ENCODE measurements at regions not wholly inside any gene's neighbourhood (a gene's known extent, or its start where the extent isn't known, plus 50 kb on each side); places are given as distances from the start of the nearest gene placed in this dataset.

DNA sequence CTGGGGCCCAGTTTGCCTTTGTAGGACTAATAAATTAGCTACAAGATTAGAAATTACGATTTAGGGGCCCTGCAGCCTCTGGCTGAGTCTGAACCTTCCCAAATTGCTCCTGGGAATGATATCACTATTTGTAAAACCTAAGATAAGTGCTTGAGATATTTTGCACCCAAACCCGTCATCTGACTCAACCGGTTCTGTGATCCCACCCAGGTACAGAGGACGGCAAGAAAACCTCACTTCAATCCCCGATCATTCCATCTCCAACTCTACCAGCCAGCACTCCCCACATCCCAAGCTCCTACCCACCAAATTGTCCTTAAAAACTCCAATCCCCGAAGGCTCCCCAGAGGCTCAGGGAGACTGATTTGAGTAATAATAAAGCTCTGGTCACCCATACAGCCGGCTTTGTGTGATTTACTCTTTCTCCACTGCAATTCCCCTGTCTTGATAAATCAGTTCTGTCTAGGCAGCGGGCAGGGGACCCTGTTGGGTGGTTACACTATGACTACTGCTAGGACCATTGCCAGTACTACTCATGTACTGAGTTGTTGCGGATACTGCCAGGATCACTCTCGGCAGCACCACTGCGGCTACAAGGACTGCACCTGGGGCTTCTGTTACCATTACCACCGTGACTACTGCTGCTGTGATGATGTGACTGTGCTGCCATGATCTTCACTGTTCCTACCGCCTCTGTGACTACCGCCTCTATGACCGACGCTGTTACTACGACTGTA lies 73.1 kb downstream of the IRF8 start:
- intact Hi-C loops (cut with DNase I) = no loop called here
- peak in 1 of 10 donors; percentile 18 for DNase-seq

- intact Hi-C loops (cut with DNase I) = no loop called here
These were observed 75.7 kb downstream of the IRF8 start for GRCh38 chr16:85974428-85975375.

DNA sequence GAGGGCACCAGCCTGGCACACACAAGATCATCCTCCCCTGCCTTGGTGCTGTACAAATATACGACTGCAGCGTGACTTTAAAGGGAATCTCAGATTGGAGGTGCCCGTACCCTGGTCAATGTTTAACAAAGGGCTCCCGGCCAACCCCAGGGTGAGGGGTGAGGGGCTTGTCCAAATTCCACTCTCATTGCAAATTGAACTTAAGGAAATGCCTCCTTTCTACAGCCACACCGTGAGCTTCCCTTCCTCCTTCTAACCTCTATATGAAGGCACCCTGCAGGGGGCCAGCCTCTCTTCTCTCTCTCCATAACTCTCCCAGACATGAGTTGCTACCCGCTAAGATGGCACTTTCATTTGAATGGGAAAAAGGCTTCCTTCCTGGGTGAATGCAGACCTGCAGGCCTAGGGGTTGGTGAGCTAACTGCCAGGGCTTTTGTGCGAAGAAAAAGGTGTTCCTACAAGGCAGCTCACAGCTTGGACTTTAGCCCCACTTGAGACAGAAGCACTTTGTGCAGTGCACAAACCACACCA lies 76.6 kb downstream of the IRF8 start:
- DNase-seq = peak in 1 of 10 donors; percentile 39

More at GRCh38 chr16:85974428-85975375, 75.7 kb downstream of the IRF8 start:
- DNase-seq = peak in 1 of 10 donors; percentile 20

DNA sequence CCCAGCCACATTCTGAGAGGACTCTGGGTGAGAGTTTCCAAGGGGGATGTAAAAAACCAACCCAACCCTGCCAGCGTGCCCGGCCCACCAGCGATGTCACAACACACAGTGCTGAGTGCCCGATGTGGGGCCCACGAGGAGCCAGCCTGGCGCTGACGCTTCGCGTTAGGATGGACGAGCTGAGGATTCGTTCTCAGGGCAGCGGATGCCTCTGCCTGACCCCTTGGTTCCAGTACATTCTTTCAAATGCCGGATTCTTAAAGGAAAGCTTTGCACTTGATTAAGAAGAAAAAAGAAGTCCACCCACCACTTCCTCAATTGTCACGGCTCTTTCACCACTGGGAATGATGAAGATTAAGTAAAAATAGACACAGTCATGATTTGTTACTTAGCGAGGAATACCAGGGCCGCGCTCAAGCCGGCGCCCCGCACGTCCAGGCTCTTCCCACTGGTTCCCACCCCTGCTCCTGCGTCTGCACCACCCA lies 79.4 kb downstream of the IRF8 start:
- DNase-seq = peak in 1 of 10 donors; percentile 80
- intact Hi-C loops (cut with DNase I) = no loop called here

More for the DNA sequence above, 76.6 kb downstream of the IRF8 start:
- intact Hi-C loops (cut with DNase I) = no loop called here

DNA sequence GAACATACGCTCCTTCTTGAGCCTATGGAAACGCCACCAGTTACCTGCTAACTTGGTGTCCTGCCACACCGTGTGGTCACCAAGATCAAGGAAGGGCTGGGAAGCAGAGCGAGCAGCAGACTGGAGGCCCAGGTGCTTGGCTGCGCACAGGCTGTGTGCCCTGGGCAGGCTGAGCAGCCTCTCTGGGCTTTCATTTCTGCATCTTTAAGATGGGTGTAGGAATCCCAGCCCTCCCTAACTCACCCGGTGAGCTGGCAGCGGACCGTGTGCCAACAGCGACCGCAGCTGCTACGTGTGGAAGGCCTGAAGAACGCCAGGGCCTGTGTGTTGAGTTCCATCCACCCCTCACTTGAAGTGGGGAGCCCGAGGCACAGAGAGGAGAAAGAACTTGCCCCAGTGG lies 80.0 kb downstream of the IRF8 start:
- DNase-seq = peak in 2 of 10 donors; percentile 11 to 36
- intact Hi-C loops (cut with DNase I) = no loop called here

DNA sequence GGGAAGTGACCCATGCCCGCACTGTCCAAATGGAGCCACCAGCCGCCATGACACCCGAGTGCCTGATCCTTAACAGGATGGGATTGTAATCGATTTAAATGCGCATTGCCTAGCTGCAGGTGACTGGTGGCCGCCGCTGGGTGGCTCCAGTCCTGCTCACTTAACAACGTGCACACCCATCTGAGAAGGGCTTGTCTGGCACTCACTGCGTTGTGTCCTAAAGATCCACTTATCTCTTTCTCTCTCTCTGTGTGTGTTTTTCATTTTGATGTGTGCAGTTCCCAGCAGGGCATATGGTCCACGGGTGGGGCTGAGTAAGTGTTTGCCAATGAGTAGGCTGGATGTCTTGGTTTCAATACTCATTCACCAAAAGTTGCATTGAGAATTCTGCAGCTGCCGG lies 80.6 kb downstream of the IRF8 start:
- intact Hi-C loops (cut with DNase I) = no loop called here
- DNase-seq = peak in 2 of 10 donors; percentile 63 to 84

DNA sequence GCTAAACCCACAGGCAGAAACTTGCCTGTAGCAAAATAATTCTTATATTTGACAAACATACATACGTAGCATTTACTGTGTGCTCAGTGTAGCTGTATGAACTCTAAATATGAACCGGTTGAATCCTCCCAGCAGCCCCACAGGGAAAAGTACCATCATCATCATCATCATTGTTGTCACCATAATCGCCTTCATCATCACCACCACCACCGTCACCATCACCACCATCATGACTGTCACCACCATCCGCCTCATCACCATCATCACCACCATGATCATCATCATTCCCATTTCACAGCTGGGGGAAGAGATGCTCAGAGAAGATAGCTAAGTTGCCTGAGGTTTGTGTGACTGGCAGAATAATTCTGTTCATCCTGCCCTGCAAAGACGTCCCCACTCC lies 81.7 kb downstream of the IRF8 start:
- intact Hi-C loops (cut with DNase I) = no loop called here
- peak in 1 of 10 donors; percentile 26 for DNase-seq

GRCh38 chr16:85981826-85982562 lies 83.0 kb downstream of the IRF8 start:
- intact Hi-C loops (cut with DNase I) = no loop called here
- DNase-seq = peak in 1 of 10 donors; percentile 68

DNA sequence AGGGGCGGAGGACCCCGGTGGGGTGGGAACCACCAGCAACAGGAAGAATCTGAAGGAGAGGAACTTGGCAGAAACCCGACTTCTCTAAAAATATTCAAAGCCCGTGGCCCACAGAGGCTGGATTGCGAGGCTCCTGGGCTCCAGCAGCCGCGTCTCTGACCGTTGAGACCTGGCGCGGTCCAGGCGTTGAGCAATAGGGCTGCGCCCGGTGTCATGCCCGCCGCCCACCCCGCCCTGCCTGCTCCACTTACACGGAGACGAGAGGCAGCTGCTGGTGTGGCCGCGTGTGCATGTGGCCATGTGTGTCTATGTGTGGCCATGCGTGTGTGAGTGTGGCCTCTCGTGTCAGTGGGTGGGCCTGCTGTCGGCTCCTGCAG lies 83.6 kb downstream of the IRF8 start:
- DNase-seq = peak in 2 of 10 donors; percentile 79 to 87
- intact Hi-C loops (cut with DNase I) = no loop called here

DNA sequence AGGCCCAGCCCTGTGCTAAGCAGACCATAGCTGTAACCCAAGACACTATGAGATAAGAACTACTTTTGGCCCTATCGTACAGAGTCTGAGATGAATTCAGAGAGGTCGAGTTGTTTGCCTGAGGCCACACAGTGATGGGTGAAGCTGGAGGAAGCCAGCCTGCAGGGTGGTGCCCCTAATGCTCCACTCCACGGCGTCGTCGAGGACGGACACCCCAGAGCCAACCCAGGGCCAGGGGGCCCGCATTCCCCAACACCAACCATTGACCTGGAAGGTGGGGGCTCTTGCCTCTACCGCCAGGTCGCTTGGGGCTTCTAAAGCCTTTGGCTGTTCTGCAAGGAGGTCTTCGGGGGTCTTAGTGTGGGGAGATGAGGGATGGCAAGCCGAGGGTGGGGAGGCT lies 84.1 kb downstream of the IRF8 start:
- intact Hi-C loops (cut with DNase I) = no loop called here
- DNase-seq = peak in 2 of 10 donors; percentile 43 to 73

DNA sequence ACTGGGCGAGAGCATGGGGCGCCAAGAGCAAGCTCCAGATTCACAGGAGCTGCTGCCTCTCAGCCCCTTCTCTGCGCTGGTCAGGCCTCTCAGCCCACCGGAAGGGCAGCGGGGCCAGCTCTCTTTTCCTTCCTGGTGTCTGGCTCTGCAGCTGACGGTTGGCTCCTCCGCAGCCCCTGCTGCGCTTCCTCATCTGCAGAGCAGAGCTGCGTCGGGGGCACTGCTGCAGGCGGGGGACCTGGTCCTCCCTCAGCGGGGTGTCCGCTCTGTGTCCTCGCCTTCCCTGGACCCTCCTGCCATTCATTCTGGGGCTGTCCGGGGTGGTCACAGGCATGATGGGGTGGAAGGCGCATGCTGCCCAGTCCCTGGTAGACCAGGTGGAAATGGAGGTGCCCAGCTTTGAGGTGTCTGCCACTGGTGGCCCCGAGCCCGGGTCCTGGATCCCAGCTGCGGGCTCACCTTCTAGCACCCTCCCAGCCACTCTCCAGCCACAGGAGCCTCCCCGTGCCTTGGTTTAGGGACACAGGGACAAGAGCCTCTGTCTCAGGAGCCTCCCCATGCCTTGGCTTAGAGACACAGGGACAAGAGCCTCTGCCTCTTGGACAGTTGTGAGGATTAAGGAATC lies 84.8 kb downstream of the IRF8 start:
- peak in 2 of 10 donors; percentile 71 to 82 for DNase-seq
- intact Hi-C loops (cut with DNase I) = no loop called here

DNA sequence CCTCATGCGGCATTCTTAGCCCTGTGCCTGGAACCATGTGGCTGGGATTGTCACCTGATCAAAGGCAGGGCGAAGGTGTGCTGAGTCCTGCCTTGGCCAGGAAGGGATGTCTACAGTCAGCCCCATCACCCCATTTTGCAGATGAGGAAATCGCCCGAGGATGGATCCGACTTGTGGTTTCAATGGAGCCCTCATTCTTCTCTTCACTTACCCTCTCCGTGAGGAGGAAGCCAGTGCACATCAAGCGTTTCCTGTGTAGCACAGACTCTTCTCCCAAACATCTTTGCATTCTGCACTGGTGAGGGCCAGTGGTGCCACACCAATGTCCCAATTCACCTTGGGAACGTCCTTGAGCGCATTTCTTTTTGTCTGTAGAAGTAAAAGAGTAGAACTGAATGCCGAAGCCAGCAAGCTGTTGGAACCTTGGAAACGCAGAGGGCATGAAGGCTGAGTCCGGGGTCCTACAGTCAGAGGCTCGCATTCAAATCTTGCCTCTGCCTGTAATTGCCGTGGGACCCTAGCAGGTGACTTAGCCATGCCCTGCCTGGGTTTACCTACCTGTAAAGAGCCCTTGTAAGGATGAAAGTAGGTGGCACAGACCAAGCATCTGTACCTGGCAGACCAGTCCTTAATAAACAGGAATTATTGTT lies 85.4 kb downstream of the IRF8 start:
- intact Hi-C loops (cut with DNase I) = no loop called here
- peak in 2 of 10 donors; percentile 33 to 43 for DNase-seq

DNA sequence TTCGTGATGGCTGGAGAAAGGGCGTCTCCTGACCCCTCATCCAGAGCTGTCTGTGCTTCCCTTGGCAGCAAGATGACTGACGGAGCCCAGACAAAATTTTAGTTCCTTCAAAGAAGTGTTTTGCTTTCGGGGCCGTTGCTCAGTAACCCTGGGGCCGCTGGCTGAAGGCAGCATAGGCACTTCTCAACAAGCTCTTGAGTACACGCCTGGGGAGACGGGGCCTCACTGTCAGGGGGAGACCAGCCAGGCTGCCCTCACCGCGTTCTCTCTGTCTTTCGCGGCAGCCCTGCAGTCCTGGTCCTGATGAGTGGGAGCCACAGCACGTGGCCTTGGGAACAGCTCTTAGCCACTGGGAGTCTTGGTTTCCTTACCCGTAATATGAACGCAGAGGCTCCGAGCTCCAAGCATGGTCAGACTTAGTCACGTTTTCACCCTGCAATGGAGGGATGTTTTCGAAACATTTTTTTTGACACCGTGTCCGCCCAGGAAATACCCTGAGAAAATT lies 86.0 kb downstream of the IRF8 start:
- peak in 2 of 10 donors; percentile 67 to 79 for DNase-seq
- intact Hi-C loops (cut with DNase I) = no loop called here

- intact Hi-C loops (cut with DNase I) = loop anchor here (1.0 kb wide), 1 partner anchor 166 kb away; no protein-coding TSS in a partner anchor
- DNase-seq = peak in 2 of 10 donors; percentile 62 to 75
These were observed 88.2 kb downstream of the IRF8 start for GRCh38 chr16:85986931-85987749.

DNA sequence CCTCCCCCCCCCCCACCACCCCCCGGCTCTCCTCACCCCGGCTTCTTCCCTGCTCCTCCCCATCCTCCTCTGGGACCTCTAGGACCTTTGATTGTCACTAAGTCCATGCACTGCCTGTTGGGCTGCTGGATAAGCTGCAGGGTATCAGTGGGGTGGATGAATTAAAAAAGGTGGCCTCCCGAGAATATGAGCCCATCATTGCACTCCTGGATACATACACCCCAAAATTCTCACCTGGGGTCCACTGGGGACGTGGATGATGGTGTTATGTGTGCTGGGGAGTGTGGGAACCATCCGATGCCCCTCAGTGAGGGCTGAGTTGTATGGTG lies 88.8 kb downstream of the IRF8 start:
- no peak for DNase-seq

DNA sequence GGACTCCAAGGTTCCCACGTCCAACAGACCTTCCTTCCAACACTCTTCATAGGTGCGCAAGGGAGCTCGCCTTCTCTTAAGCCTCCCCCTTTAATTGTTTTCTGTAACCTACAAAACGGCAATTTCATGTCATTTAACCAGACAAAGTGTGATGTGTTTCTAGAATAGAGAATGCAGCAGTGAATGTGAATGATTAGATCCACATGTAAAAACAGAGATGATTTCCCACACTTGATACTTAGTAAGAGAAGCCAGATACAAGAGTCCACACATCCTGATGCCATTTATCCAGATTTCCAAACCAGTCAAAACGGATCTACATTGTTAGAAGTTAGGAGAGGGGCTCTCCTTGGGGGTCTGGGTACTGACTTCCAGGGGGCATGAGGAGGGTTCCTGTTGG lies 89.3 kb downstream of the IRF8 start:
- intact Hi-C loops (cut with DNase I) = no loop called here

More for the DNA sequence above, 88.8 kb downstream of the IRF8 start:
- intact Hi-C loops (cut with DNase I) = loop anchor here (1.0 kb wide), 1 partner anchor 166 kb away; no protein-coding TSS in a partner anchor

GRCh38 chr16:85988723-85989313 lies 89.9 kb downstream of the IRF8 start:
- intact Hi-C loops (cut with DNase I) = no loop called here
- DNase-seq = peak in 1 of 10 donors; percentile 44

More for the DNA sequence above, 89.3 kb downstream of the IRF8 start:
- DNase-seq = no peak

- peak in 2 of 10 donors; percentile 48 to 72 for DNase-seq
- intact Hi-C loops (cut with DNase I) = no loop called here
These were observed 90.4 kb downstream of the IRF8 start for GRCh38 chr16:85989376-85989775.

Measured in posterior cingulate gyrus (tissue), 11 donors.